NCI-H128 (cell line): ENCODE measurements at regions not wholly inside any gene's neighbourhood (a gene's known extent, or its start where the extent isn't known, plus 50 kb on each side); places are given as distances from the start of the nearest gene placed in this dataset.

Experiments
- DNase-seq: peaks from one replicate; lab custom pipeline; 2025; ENCODE audit not compliant: unreplicated experiment; lab: John Stamatoyannopoulos, UW

- no peak for DNase-seq
These were observed 1284.1 kb upstream of the NXPH2 start for GRCh38 chr2:140064243-140064642.

DNA sequence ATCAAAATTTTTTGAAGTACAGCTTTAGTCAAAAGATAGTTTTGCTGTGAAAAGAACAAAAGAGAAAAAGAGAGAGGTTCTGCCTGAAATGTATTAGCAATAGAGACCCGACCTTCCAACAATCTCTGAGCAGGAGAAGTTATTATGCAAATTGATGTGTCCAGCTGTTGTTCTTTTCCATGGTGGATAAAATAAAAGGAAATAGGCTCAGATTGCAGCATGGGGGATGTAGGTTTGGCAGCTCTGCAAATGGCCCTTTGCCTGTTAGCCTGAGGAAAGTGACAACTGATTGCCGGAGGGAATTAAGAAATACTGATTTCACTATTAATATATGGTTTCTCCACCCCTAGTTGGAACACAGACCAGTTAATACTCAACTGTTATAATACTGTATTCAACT, 1283.2 kb upstream of the NXPH2 start:
- DNase-seq = no peak

DNA sequence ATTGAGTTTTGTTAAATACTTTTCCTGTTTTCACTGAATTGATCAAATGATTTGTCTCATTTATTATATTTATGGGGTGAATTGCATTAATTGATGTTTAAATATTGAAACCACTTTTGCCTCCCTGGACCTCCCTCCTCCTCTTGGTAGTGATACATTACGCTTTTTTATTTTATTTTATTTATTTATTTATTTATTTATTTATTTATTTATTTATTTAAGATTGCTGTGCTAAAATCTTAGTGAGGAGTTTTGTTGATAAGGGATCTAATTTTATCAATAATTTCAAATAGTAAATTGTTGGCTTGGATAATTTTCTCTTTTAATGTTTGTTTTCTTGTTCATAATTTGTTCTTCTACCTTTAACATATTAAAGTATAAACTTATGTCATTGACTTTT, 1281.0 kb upstream of the NXPH2 start:
- no peak for DNase-seq

- DNase-seq = no peak
These were observed 1277.7 kb upstream of the NXPH2 start for GRCh38 chr2:140057928-140058327.

DNA sequence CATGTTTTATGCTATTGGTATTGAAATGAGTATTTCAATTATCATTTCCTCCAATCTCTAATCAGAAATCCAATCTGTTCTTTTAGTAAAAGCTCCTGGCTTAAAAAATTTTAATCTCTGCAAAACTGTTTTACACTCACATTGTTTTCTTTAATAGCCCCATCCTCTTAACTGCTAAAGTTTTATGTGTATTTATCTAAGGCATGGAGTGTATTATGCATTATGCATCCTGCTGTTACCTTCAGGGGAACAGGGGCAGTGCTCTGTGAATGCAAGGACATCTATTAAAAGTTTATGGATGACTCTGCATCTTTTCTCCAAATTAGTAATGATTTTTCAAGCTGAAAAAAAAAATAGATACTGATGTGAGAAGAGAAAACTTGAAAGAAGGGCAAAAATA, 1261.6 kb upstream of the NXPH2 start:
- DNase-seq = no peak

DNA sequence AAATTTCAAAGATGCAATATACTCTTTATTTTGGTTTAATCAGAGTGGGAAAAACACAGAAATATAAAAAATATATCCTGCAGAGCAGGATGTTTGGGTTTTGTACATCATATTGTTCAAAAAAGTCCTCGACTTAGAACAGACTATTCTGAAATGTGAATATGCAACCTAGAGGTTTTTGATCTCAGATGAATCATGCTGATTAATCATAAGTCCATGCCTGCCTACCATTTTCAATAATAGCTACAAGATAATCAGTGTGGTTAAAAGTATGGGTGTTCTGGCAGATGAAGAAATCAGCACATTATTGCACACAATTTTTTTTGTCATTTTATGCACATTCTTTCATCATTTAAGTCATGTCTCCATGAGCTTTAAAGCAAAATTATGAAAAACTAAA, 1261.0 kb upstream of the NXPH2 start:
- DNase-seq = no peak

GRCh38 chr2:140033638-140034037, 1253.4 kb upstream of the NXPH2 start:
- no peak for DNase-seq

DNA sequence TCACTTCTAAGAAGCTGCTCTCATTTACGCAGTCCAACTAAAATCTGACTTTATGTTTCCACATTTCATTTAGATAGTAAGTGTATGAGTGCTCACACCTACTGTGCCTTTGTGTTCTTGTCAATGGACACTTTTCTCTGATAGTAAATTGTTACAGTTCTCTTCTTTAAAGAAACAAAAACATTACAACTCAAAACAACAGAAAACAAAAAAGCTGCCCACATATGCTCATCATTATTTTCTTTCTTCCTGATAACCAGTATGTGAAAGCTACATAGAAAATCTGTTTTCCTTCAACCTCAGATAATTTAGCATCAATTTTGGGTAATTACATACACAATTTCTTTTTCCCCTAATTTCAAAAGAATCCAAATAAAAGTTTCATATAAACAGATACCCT, 1247.8 kb upstream of the NXPH2 start:
- no peak for DNase-seq

DNA sequence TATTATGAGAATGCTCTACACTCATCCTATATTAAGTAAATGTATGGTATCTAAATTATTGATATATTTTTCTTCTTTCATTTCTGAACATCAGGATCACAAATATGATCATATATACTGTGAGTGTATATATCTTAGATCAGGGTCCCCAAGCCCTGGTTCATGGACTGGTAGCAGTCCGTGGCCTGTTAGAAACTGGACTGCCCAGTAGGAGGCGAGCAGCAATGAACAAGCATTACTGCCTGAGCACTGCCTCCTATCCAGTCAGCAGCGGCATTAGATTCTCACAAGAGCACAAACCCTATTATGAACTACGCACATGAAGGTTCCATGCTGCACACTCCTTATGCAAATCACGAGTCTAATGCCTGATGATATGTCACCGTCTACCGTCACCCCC, 1247.1 kb upstream of the NXPH2 start:
- DNase-seq = no peak

- no peak for DNase-seq
These were observed 1243.1 kb upstream of the NXPH2 start for GRCh38 chr2:140023291-140023690.

DNA sequence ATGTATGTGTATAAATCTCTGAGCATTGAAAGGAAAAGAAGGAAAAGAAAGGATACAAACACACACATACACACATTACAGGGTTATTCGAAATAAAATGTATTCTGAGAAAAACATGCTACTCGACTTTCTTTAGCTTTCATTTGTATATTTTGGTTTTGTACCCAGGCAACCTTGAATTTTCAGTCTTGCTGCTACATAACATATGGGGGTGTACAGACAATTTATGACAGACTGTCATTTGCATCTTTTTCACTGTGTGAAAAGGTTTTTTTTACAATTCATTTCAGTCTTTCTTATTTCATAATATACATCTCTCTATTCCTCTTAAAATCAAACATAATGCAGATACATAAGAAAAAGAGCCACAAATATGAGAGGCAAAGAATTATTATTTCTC, 1238.4 kb upstream of the NXPH2 start:
- no peak for DNase-seq

DNA sequence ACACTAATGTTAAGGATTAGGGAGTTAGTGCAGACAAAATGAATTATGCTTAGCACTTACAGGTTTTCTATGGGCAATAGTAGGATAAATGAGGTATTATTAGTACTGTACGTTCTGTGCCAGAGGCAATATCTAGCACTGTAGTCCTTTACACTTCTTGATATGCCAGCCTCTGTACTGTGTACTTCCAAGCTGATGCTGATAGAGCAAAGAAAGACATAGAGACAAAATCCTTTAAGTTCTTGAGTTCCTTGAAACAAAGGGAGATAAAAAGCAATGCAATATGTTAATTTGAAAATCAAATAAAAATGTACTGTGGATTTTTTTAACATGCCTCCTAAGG, 1234.0 kb upstream of the NXPH2 start:
- DNase-seq = no peak

DNA sequence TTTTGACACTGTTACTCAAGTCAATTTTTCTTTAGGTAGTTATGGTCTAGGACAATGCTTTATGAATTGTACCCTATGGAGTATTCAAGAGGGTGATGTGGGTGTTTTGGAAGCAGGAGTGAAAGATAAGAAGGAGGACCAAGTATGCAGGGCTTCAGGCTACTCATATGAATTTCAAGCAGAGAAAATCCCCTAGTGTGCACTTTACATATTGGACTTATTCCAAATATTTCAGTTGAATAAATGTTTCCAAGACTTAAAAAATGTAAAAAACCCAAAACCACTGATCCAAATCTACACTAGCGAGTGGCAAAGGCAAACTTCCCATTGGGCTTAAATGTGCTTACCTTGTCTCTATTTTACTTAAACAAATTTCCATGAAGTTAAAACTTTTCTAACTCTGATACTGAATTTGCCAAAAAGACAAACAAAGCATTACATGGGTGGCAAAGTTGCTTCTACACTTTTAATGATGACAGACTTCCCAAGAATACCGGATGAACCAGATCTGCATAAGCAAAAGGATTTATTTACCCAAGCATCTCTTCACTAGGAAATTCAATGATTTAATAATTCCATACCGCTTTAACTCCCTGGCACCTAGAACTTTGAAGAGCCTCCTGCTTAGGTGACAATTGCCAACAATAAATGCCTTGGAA, 1233.5 kb upstream of the NXPH2 start:
- no peak for DNase-seq

GRCh38 chr2:140011287-140011686, 1231.1 kb upstream of the NXPH2 start:
- DNase-seq = no peak

- DNase-seq = no peak
These were observed 1221.9 kb upstream of the NXPH2 start for GRCh38 chr2:140002110-140002509.

DNA sequence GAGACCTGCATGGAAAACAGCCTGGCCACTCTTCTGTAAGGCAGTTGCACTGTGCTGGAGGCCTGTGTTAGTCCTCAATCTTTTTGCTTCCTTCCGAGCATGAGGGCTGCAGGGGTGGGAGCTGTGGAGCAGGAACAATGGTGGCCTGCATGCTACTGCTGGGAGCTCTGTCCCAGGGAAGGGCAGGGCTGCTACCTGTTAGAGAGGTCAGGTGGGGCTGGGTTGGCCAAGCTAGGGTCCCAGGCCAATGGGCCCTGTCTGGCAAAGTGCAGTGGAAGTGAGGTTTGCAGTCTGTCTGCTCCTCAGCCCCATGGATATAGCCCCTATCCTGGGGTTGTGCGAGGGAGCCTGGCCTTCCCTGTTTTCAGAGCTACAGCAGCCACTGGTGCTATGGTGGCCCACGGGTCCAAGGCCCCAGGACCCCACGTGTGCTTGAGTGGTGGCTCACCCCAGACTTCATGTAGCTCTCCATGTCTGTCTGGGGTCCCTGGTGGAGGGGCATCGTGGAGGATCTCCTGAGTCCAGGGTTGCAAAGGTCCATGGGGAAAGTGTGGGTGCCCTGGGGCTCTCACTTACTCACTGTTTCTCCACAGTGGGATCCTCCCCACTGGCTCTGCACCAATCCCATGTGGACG, 1212.6 kb upstream of the NXPH2 start:
- DNase-seq = no peak

GRCh38 chr2:139992078-139992477, 1211.9 kb upstream of the NXPH2 start:
- DNase-seq = no peak

DNA sequence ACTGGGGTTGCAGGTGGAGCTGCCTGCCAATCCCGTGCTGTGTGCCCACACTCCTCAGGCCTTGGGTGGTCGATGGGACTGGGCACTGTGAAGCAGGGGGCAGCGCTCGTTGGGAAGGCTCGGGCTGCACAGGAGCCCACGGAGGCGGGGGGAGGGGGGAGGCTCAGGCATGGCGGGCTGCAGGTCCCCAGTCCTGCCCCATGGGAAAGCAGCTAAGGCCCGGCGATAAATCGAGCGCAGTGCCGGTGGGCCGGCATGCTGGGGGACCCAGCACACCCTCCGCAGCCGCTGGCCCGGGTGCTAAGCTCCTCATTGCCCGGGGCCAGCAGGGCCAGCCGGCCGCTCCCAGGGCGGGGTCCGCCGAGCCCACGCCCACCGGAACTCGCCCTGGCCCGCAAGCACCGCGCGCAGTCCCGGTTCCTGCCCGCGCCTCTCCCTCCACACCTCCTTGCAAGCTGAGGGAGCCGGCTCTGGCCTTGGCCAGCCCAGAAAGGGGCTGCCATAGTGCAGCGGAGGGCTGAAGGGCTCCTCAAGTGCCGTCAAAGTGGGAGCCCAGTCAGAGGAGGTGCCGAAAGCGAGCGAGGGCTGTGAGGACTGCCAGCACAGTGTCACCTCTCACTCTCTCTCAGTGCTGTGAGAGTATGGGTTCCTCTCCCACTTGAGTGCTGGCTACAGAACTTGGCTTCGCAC, 1210.6 kb upstream of the NXPH2 start:
- no peak for DNase-seq

DNA sequence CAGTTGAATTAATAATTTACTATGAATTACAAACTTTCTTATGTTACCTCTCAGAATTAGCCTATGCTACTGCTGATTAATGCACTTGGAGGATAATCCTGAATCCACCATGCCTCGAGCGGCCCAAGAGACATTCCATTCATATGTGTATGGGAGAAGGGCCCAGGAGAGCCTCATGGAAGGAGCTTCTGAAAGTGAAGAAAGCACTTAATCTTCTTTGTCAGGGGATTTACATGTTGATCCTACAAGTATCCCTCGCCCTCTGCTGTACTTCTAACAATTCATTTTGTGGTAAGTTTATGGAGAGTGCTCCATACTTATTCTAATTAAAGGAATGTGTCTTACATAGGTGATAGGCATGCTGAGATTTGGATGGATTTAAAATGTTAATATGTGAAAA, 1189.1 kb upstream of the NXPH2 start:
- DNase-seq = no peak

GRCh38 chr2:139968588-139968987, 1188.4 kb upstream of the NXPH2 start:
- DNase-seq = no peak

- no peak for DNase-seq
These were observed 1187.5 kb upstream of the NXPH2 start for GRCh38 chr2:139967665-139968064.

- no peak for DNase-seq
These were observed 1184.7 kb upstream of the NXPH2 start for GRCh38 chr2:139964721-139965440.
